Astrocyte of the cerebellum (primary cell): ENCODE measurements at regions not wholly inside any gene's neighbourhood (a gene's known extent, or its start where the extent isn't known, plus 50 kb on each side); places are given as distances from the start of the nearest gene placed in this dataset.

Source experiments
- DNase-seq: peaks from one replicate; pipeline ENCODE4 v3.0.0-alpha.2; 2011; ENCODE audit warnings: low read depth
- H3K4me3 ChIP-seq: 2 replicates; pipeline ENCODE4 v1.5.1; 2011; ENCODE audit warnings: mild to moderate bottlenecking, low read depth, low read length, moderate library complexity
- in situ Hi-C: cut with HindIII; loops from 2 replicates; pipeline ENCODE4 v1.10.0; 2017; ENCODE audit warnings: low sequenced_read_pairs
- TF ChIP-seq, protein P1 (sequence below): IDR thresholded peaks from 2 replicates; pipeline ENCODE4 v1.5.1; 2012; ENCODE audit warnings: low read length, low read depth, moderate library complexity, mild to moderate bottlenecking; ENCODE audit errors: missing control alignments

DNA sequence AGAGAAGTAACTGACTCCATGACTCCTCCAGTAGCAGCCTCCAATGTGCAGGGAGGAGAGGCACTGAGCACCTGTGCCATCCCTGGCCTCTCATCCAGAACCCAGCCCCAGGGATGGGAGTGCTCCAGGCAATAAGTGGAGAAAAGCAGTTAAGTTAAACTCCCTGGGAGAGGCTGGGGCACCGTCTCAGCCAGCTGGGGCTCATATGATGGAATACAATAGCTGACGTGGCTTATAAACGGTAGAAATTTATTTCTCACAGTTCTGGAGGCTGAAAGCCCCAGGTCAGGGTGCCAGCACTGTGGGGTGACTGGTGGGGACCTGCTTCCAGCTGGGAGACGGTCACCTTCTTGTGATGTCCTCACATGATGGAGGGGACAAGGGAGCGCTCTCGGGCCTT, 94.7 kb downstream of the RAMP3 start:
- H3K4me3 ChIP-seq = no peak overlapping the region
- TF ChIP-seq, protein P1, sequence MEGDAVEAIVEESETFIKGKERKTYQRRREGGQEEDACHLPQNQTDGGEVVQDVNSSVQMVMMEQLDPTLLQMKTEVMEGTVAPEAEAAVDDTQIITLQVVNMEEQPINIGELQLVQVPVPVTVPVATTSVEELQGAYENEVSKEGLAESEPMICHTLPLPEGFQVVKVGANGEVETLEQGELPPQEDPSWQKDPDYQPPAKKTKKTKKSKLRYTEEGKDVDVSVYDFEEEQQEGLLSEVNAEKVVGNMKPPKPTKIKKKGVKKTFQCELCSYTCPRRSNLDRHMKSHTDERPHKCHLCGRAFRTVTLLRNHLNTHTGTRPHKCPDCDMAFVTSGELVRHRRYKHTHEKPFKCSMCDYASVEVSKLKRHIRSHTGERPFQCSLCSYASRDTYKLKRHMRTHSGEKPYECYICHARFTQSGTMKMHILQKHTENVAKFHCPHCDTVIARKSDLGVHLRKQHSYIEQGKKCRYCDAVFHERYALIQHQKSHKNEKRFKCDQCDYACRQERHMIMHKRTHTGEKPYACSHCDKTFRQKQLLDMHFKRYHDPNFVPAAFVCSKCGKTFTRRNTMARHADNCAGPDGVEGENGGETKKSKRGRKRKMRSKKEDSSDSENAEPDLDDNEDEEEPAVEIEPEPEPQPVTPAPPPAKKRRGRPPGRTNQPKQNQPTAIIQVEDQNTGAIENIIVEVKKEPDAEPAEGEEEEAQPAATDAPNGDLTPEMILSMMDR = no peak
- no peak for DNase-seq
- in situ Hi-C loops = no loop called here

DNA sequence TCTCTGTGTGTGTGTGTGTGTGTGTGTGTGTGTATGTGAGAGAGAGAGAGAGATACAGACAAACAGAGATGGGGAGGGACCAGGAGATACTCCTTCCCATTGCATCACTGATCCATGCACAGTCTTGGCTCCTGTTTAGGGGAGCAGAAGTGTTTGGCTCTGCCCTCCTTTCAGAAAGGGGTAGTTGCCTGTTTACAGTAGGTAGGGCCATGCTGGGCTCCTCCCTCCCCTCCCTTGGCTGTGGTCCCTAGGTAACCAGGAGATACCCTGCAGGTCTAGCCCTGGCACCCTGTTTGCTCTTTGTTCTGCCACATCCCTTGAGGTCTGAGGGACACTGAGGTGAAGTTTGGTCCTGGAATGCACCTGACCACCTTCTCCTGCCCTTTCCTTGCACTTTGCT, 95.3 kb downstream of the RAMP3 start:
- TF ChIP-seq, protein P1 = no peak
- DNase-seq = no peak
- H3K4me3 ChIP-seq = no peak overlapping the region
- in situ Hi-C loops = no loop called here

DNA sequence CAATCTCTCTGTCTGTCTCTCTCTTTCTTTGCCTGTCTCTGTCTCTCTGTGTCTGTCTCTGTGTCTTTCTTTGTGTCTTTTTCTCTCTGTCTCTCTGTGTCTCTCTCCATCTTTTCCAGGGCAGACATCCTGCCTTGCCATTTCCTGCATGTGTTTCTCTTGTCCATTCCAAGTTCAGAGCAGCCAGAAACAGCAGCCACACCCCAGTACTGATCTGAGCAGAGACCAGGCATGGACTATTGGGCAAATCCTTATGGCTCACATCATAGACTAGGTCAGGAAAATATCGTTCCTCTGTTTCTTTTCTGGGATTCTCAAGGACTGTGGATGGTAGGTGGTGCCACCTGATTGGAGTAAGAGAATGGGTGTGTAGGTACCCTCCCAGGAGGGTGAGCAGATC, 95.8 kb downstream of the RAMP3 start:
- TF ChIP-seq, protein P1 = no peak
- in situ Hi-C loops = no loop called here
- DNase-seq = no peak
- no peak overlapping the region for H3K4me3 ChIP-seq

DNA sequence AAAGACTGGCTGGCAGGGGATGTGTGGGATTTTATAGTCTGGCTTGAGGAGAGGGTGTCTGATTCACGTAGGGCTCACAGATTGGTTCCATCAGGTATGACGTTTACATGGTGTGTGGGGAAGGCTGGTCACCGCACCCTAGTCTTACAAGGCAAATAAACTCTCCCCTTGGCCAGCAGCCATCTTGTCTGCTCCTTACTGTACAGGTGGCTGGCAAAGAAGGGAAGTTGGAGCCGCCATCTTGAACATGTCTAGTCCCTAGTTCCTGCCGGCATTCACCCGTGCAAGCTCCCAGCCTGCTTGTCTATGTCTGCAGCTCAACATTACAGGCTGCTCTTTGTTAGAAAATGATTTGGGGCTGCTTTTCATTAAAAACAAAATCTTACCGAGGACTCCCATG, 97.6 kb downstream of the RAMP3 start:
- DNase-seq = no peak
- in situ Hi-C loops = no loop called here
- TF ChIP-seq, protein P1 = no peak
- no peak overlapping the region for H3K4me3 ChIP-seq

DNA sequence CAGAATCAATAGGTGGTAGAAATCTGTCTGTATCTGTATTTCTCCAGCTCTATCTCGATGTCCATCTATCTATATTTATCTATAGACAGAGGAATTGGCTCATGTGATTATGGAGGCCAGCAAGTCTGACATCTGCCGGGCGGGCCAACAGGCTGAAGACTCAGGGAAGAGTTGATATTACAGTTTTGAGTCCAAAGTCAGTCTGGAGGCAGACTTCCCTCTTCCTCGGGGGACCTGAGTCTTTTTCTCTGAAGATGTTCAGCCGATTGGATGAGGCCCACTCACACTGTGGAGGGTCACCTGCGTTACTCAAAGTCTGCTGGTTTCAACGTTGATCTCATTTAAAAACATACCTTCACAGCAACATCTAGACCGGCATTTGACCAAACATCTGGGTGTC, 98.7 kb downstream of the RAMP3 start:
- TF ChIP-seq, protein P1 = no peak
- no peak for DNase-seq
- in situ Hi-C loops = no loop called here
- no peak overlapping the region for H3K4me3 ChIP-seq

DNA sequence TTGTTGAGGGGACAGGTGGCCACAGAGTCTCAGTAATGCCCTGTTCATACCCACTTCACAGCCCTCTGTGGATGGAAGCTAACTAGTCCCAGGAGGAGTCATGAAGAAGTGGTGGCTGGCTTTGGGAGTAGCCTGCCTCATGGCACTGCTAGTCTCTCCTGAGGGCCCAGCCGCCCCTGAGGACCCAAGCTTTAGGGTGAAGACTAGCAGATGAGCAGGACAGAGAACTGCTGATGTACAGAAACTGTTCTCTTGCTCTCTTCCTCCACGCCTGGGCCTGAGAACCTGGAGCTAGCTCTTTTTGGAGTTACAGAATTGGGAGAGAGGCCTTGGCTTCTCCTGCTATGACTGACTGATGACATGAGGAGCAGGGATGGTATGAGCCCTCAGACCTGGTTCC, 99.2 kb downstream of the RAMP3 start:
- TF ChIP-seq, protein P1 = no peak
- in situ Hi-C loops = no loop called here
- no peak for DNase-seq
- no peak overlapping the region for H3K4me3 ChIP-seq

DNA sequence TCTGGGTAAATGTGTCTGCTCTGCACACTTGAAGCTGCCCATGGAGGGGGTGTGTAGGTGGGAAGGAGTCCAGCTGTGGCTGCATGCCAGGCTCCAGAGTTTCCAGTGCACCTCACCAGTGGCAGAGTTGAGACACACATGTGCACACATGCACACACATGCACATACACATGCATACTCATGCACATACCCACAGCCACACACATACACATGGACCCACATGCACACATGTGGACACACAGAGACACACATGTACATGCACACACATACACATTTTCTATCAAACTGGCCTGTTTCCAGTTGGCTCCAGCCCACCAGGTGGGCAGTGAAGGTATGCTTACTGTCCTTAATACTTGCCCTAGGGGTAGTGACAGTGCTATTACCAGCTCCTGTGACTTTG, 99.7 kb downstream of the RAMP3 start:
- TF ChIP-seq, protein P1 = no peak
- no peak for DNase-seq
- H3K4me3 ChIP-seq = no peak overlapping the region
- in situ Hi-C loops = no loop called here
